GM06990 (cell line): ENCODE measurements at regions not wholly inside any gene's neighbourhood (a gene's known extent, or its start where the extent isn't known, plus 50 kb on each side); places are given as distances from the start of the nearest gene placed in this dataset.

ENCODE experiments used
- DNase-seq: peaks from one replicate; pipeline ENCODE4 v3.0.0-alpha.2; 2011; ENCODE audit not compliant: insufficient read length; ENCODE audit errors: extremely low read depth
- H3K27me3 ChIP-seq: replicated peaks from 2 replicates; pipeline ENCODE4 v1.6.0; 2011; ENCODE audit warnings: low read length; ENCODE audit not compliant: control insufficient read depth, insufficient read depth
- H3K36me3 ChIP-seq: 2 replicates; pipeline ENCODE4 v1.5.1; 2011; ENCODE audit warnings: low read length; ENCODE audit not compliant: control insufficient read depth, insufficient read depth
- H3K4me3 ChIP-seq: replicated peaks from 2 replicates; pipeline ENCODE4 v1.5.1; 2011; ENCODE audit warnings: low read depth, mild to moderate bottlenecking, control low read depth, low read length
- TF ChIP-seq, protein P1 (sequence below): IDR thresholded peaks from 2 replicates; pipeline ENCODE4 v1.5.1; 2011; ENCODE audit warnings: low read length, control low read depth, mild to moderate bottlenecking, inconsistent platforms; ENCODE audit not compliant: insufficient read depth, poor library complexity, severe bottlenecking

DNA sequence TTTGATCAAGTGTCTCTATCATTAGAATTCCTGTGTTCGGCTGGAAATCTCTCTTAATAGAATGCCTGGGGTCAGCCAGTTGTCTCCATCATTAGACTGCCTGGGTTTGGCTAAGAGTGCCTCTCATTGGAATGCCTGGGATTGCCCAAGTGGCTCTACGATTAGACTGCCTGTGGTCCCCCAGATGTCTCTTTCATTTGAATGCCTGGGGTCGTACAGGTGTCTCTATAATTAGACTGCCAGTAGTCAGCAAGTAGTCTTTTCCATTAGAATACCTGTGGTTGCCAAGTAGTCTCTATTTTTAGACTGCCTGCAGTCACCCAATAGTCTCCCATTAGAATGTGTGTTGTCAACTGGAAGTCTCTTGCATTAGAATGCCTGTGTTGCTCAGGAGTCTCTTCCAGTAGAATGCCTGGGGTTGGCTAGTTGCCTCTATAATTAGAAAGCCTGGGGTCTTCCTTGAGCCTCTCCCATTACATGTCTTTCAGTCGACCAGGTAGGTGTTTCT, 1523.2 kb downstream of the UQCRFS1 start:
- Histone ChIP-seq H3K36me3 (no peaks in the 10 kb centered on the region), H3K4me3 (no peak overlapping the region), H3K27me3 (no peaks in the 10 kb centered on the region)
- TF ChIP-seq, protein P1, sequence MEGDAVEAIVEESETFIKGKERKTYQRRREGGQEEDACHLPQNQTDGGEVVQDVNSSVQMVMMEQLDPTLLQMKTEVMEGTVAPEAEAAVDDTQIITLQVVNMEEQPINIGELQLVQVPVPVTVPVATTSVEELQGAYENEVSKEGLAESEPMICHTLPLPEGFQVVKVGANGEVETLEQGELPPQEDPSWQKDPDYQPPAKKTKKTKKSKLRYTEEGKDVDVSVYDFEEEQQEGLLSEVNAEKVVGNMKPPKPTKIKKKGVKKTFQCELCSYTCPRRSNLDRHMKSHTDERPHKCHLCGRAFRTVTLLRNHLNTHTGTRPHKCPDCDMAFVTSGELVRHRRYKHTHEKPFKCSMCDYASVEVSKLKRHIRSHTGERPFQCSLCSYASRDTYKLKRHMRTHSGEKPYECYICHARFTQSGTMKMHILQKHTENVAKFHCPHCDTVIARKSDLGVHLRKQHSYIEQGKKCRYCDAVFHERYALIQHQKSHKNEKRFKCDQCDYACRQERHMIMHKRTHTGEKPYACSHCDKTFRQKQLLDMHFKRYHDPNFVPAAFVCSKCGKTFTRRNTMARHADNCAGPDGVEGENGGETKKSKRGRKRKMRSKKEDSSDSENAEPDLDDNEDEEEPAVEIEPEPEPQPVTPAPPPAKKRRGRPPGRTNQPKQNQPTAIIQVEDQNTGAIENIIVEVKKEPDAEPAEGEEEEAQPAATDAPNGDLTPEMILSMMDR = no peak
- DNase-seq = no peak

DNA sequence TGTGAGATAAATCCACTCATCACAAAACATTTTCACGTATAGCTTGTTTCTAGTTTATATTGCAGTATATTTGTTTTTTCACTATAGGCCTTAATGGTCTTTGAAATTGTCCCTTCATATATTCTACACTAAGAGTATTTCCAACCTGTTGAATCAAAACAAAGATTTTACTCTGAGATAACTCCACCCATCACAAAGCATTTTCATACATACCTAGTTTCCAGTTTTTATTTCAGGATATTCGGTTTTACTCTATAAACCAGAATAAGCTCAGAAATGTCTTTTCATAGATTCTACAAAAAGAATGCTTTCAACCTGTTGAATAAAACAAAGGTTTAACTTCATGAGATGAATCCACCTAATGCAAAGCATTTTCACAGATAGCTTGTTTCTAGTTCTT, 1528.7 kb downstream of the UQCRFS1 start:
- Histone ChIP-seq H3K4me3 (no peak overlapping the region), H3K27me3 (no peaks in the 10 kb centered on the region), H3K36me3 (no peaks in the 10 kb centered on the region)
- no peak for DNase-seq
- TF ChIP-seq, protein P1 = no peak

DNA sequence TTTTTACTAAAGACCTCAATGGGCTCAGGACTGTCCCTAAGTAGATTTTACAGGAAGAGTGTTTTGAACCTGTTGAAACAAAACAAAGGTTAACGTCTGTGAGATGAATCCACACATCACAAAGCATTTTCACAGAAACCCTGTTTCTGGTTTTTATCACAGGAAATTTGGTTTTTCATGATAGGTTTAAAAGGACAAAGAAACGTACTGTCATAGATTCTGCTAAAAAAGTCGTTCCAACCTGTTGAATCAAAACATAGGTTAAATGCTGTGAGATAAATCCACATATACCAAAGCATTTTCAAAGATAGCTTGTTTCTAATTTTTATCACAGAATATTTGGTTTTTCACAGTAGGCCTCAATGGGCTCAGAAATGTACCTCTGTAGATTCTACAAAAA, 1531.0 kb downstream of the UQCRFS1 start:
- no peaks in the 10 kb centered on the region for H3K36me3 ChIP-seq
- H3K4me3 ChIP-seq = no peak overlapping the region
- TF ChIP-seq, protein P1 = no peak
- H3K27me3 ChIP-seq = no peaks in the 10 kb centered on the region
- no peak for DNase-seq

DNA sequence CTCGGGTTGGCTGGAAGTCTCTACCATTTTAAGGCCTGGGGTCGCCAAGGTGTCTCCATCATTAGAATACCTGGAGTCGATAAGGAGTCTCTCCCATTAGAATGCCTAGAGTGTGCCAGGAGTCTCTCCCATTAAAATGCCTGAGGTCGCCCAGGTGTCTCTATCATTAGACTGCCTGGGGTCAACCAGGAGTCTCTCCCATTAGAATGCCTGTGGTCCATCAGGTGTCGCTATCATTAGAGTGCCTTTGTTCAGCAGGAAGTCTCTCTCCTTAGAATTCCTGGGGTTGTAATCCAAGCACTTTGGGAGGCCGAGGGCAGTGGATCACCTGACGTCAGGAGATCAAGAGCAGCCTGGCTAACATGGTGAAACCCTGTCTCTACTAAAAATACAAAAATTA, 1533.0 kb downstream of the UQCRFS1 start:
- DNase-seq = no peak
- Histone ChIP-seq H3K27me3 (no peaks in the 10 kb centered on the region), H3K4me3 (no peak overlapping the region), H3K36me3 (no peaks in the 10 kb centered on the region)
- TF ChIP-seq, protein P1 = no peak

DNA sequence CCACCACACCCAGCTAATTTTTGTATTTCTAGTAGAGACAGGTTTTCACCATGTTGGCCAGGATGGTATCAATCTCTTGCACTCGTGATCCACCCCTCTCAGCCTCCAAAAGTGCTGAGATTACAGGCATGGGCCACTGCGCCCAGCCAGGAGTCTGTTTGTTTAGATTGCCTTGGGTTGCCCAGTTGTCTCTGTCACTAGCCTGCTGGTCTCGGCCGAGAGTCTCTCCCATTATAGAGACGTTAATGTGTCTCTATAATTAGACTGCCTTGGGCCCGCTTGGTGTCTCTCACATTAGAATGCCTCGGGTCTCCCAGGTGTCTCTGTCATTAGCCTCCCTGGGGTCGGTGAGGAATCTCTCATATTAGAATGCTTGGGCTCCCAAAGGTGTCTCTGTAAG, 1533.6 kb downstream of the UQCRFS1 start:
- DNase-seq = no peak
- Histone ChIP-seq H3K36me3 (no peaks in the 10 kb centered on the region), H3K4me3 (no peak overlapping the region), H3K27me3 (no peaks in the 10 kb centered on the region)
- TF ChIP-seq, protein P1 = no peak

DNA sequence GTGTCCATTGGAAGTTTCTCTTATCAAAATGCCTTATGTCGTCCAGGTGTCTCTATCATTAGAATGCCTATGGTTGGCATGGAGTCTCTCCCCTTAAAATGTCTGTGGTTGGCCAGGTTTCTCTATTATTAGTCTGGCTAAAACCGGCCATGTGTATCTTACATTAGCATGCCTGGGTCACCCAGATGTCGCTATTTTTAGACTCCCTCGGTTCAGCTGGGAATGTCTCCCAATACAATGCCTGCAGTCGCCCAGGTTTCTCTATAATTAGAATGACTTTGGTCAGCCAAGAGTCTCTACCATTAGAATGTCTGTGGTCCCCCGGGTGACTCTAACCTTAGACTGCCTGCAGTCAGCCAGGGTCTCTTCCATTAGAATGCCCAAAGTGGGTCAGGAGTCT, 1536.1 kb downstream of the UQCRFS1 start:
- TF ChIP-seq, protein P1 = no peak
- no peaks in the 10 kb centered on the region for H3K36me3 ChIP-seq
- no peaks in the 10 kb centered on the region for H3K27me3 ChIP-seq
- no peak overlapping the region for H3K4me3 ChIP-seq
- no peak for DNase-seq
